Fibroblast of villous mesenchyme (primary cell): ENCODE measurements at regions not wholly inside any gene's neighbourhood (a gene's known extent, or its start where the extent isn't known, plus 50 kb on each side); places are given as distances from the start of the nearest gene placed in this dataset.

Experiments used
- DNase-seq: peaks from one replicate; pipeline ENCODE4 v3.0.0-alpha.2; 2010; ENCODE audit warnings: low read depth
- H3K4me3 ChIP-seq: 2 replicates; pipeline ENCODE4 v1.5.1; 2011; ENCODE audit warnings: low read depth, mild to moderate bottlenecking, low read length
- TF ChIP-seq, protein P1 (sequence below): IDR thresholded peaks from 2 replicates; pipeline ENCODE4 v1.5.1; 2012; ENCODE audit warnings: low read depth, mild to moderate bottlenecking, low read length; ENCODE audit not compliant: insufficient read depth

DNA sequence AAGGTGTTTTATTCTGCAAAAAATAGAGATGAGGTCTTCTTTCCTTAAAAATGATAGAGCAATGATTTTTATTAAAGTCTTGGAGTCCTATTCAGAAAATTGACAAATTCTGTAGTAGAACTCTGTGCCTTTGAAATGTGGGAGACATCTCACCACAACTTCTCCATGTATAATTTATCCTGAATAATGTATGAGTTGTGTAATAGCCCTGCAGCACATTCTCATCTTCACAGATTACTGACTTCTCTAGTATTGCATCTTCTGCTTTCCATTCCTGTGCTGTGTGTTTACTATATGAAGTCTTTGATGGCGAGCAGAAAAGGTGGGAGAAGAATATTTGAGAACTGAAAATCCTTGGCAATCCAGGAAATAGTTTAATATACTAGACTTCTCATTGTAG, 255.6 kb downstream of the TTC6 start:
- no peak overlapping the region for H3K4me3 ChIP-seq
- TF ChIP-seq, protein P1, sequence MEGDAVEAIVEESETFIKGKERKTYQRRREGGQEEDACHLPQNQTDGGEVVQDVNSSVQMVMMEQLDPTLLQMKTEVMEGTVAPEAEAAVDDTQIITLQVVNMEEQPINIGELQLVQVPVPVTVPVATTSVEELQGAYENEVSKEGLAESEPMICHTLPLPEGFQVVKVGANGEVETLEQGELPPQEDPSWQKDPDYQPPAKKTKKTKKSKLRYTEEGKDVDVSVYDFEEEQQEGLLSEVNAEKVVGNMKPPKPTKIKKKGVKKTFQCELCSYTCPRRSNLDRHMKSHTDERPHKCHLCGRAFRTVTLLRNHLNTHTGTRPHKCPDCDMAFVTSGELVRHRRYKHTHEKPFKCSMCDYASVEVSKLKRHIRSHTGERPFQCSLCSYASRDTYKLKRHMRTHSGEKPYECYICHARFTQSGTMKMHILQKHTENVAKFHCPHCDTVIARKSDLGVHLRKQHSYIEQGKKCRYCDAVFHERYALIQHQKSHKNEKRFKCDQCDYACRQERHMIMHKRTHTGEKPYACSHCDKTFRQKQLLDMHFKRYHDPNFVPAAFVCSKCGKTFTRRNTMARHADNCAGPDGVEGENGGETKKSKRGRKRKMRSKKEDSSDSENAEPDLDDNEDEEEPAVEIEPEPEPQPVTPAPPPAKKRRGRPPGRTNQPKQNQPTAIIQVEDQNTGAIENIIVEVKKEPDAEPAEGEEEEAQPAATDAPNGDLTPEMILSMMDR = no peak
- no peak for DNase-seq

DNA sequence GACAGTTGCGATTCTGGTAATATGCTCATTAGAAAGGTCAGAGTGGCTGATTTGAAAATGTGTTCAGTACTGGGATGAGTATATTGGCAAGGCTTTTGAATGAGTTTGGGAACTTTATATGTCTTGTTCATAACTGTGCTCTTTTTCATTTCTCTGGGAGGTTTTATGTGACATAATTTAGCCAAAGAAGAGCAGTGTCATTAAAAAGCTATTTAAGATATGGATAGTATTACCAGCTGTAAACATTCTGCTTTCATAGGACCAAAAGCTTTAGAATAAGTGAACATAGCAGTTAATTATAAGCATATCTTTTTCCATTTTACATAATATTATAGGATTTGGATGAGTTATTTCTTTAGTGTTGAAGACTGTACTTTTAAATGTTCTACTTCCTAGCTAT, 260.4 kb downstream of the TTC6 start:
- TF ChIP-seq, protein P1 = no peak
- DNase-seq = no peak
- no peak overlapping the region for H3K4me3 ChIP-seq

DNA sequence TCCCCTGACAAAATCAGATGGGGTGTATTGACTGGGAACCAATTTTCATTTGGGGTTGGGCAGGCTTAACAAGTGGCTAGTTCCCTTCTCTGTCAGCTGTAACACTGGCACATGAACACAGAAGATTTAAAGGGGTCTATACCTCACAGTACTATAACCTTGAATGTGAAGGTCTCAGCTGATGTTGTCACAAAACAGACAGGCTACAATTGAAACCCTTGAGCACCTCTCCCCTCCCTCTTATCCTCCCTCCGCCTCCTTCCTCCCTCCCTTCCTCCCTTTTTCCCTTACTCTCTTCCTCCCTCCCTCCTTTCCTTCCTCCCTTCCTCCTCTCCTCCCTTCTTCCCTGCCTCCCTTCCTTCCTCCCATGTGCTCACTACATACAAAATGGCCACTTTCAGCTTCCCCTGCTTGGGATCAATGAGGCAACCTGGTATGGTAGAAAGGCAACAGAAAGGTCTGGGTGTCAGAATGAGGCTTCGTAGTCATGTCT, 262.4 kb downstream of the TTC6 start:
- no peak for DNase-seq
- no peak overlapping the region for H3K4me3 ChIP-seq
- TF ChIP-seq, protein P1 = no peak

DNA sequence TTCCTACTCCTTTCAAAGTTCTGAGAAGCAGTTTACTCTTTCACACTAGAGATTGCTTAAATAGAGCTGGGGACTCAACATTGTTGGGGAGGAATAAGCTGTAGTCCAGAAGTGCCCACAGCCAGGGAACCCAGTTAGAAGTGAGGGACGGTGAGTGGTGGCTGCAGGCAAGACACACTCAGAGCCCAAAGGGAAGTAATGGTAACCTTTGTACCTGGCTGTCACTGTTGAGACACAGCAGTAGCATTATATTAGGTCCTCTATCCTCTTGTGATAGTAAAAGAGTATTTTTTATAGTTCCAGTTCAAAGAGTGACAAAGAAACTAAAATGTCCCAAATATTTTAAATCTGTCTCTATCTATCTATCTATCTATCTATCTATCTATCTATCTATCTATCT, 263.3 kb downstream of the TTC6 start:
- H3K4me3 ChIP-seq = no peak overlapping the region
- TF ChIP-seq, protein P1 = no peak
- no peak for DNase-seq

DNA sequence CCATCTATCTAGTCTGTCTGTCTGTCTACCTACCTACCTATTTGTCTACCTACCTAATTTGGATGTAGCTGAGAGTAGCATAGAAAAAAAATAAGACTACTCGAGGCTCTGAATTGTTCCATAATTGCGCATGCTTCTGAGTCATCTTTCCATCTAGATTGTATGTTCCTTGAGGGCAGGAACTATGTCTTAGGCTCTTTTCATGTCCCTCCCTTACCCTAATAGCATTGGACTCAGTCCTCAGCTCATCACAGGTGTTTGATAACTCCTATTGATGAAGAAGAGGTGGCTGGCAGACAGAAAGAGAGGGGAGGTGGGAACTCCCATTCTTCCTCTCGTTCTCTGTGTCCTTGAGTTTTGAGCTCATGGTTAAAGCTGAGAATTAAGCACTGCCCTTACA, 263.7 kb downstream of the TTC6 start:
- no peak overlapping the region for H3K4me3 ChIP-seq
- no peak for DNase-seq
- TF ChIP-seq, protein P1 = no peak

DNA sequence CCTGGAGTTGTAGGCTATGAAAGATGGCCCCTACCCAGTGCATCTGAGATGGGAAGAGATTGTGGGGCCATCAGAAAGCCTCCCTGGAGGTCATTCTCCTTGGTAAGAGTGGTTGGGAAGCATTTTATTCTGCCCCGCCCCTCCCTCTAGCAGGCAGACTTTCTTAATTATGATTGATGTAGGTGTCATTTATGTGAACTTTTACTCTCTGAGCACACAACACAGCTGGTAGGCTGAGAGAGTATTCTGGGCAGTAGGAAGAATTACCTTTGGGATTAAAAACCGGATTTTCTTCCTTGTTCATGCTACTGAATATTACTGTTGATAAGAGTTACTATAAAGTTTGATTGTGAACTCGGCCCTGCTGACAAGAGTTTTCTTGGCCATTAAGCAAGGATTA, 266.8 kb downstream of the TTC6 start:
- TF ChIP-seq, protein P1 = no peak
- no peak for DNase-seq
- H3K4me3 ChIP-seq = no peak overlapping the region

DNA sequence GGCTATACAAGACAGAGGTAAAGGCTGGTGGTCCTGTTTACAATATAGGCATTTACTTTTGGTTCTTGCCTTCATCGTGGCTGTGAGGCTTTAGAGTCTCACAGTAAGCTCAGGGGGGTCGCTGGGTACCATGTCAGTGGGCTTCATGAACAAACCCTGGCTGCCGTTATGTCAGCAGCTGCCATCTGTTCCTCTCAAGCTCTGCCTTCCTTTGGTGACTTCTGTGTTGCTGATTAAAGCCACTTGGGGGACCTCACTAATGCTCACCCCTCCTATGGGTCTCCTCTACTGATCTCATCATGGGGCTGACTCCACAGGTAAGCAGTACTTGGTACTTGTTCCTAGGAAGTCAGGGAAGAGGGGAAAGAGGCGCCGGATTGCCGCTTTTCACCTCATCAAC, 268.7 kb downstream of the TTC6 start:
- TF ChIP-seq, protein P1 = no peak
- no peak for DNase-seq
- no peak overlapping the region for H3K4me3 ChIP-seq
